Activated CD4-positive, alpha-beta T cell treated with anti-CD3 and anti-CD28 coated beads, Interleukin-2, amount 50 U/mL, for 48 hours (primary cell): ENCODE measurements at regions not wholly inside any gene's neighbourhood (a gene's known extent, or its start where the extent isn't known, plus 50 kb on each side); places are given as distances from the start of the nearest gene placed in this dataset.
A peak's percentile ranks its signal among the peaks of the same experiment; 100 is the strongest.
"Not testable (repeated sequence)": the region's sequence is repeated elsewhere in the genome, so short reads cannot be mapped to it uniquely, and the experiment has no call there.

Experiments used
- DNase-seq, 2 experiments: peaks; one replicate each; pipeline ENCODE4 v3.0.0-alpha.2; 2020

DNA sequence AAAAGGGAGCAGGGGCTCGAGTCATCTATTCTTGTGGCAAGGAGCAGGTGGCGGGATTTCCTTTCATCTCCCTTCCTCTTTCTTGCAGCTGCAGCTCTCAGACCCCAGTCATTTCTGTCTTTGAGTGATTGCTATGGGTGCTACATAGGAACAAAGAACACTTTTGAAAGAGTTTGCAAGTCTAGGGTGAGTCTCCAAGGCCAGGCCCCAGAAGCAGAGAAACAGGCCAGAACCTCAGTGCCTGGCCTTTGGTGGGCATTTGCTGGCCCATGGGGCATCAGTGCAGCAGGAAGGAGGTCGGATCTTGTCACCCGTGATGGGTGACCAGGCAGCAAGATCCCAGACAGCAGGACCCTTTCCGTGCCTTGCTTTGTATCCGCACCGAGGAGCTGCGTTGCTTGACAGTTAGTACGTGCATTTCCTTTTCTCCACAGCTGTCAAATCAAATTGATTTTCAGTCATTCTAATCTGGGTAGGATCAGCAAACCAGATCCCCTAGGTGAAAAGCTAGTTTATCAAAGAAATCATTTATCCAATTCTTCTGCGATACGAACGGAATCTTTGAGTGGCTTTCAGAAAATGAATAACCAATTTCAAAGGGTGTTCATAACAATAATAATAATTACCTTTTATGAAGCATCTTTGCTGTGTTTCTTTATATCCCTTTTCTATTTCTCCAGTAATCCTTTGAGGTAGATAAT, 244.6 kb upstream of the MAF start:
- DNase-seq = no peak

DNA sequence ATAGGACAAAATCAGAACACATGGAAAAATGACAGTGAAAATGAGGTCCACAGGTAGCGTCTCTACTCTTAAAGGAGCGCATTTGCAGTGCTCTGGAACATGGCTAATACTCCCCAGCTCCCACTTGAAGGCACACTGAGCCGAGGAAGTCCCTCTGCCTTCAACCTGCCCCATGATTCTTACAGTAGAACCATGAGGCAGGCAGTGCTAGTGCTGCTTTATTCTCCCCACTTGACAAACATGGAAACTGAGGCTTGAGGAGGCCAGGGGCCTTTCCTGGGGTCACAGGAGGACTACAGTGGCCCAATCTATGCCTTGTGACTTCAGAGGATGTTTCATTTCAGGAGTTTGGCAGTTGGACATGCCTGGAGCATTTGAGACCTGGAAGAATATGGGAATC, 244.1 kb upstream of the MAF start:
- no peak for DNase-seq

DNA sequence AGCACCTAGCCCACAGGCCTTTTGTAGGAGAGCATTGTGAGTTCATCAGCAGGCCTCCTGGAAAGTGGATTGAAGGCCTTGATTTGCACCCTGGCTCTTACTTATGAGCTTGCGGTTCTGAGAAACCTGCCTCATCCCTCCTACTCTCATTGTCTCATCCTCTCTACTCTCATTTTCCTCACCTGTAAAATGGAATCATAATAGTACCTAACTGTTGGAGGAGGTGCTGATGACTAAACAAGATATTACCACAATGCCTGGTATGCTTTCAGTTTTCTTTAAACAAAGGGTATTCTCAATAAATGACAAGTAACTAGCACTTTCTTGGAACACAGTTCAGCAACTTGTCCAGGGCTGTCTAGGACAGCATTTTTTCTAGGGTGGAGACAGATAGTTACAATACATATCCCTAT, 243.1 kb upstream of the MAF start:
- peak; percentile 26 to 48 for DNase-seq

DNA sequence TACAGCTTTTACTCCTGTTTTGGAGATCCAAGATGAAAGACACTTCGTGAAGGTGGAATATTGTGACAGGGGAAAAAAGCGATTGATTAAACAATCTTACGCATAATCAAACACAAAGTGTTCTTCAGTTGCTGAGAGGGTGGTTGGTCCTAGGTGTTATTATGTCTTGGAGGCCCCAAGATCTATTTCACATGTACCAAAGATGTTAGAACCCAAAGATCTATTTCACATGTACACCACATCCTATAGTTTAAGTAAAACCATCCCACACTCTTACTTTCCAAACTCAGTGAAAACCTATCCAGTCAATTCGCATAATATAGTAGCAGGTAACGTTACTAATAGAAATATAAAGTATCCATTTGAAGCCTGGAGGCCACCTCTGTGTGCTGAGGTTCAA, 242.6 kb upstream of the MAF start:
- DNase-seq = no peak

DNA sequence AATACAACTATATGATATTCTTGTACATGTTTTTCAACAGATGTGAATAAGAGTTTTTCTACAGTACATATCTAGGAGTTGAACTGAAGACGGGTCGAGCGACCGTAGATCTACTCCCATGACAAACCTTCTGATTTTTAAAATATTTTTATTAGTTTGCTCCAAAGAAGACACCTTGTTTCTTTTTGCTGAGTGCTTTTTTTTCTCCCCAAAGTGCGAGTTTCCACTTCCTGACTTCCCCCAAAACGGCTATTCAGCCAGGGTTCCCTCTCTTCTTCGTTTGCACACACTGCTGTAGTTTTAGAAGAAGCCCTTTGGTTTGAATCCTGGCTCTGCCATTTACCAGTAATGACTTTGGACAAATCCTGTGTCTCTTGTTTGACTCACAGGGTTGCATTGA, 241.7 kb upstream of the MAF start:
- DNase-seq = no peak

DNA sequence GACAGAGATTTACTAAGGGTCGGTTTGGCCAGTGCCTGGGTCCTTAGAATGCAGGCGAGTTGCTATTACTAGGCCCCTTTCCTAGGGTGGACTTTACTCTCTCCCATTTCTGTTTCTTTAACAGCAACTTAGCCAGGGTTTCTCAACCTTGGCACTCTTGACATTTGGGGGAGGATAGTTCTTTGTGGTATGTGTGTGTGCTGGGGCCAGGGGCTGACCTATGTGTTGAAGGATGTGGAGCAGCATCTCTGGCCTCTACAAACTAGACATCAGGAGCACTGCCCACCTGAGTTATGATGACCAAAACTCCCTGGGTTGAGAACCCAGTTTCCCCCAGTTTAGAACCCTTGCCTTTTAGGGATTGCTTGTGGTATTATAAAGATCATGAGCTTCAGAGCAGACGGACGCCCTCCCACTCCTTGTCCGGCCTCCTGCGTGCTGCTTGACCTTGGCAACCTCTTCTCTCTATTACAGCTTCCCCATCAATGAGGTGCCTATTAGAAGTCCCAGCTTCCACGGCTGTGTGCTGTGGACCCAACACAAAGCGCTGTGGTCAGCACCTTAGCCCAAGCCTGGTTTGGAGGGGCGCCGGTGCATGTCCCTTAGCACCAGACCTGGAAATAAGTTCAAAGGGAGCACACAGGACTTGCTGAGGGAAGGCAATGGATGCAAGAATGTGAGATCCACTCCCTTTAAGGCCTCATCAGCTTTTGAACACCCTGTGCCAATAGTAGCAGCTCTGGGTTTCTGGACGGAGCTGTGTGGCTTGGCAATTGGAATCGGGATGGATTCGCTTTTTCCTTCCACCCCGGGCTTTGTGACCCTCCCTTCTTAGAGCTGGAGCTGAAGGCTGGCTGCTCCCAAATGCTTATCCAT, 239.2 kb upstream of the MAF start:
- no peak for DNase-seq

DNA sequence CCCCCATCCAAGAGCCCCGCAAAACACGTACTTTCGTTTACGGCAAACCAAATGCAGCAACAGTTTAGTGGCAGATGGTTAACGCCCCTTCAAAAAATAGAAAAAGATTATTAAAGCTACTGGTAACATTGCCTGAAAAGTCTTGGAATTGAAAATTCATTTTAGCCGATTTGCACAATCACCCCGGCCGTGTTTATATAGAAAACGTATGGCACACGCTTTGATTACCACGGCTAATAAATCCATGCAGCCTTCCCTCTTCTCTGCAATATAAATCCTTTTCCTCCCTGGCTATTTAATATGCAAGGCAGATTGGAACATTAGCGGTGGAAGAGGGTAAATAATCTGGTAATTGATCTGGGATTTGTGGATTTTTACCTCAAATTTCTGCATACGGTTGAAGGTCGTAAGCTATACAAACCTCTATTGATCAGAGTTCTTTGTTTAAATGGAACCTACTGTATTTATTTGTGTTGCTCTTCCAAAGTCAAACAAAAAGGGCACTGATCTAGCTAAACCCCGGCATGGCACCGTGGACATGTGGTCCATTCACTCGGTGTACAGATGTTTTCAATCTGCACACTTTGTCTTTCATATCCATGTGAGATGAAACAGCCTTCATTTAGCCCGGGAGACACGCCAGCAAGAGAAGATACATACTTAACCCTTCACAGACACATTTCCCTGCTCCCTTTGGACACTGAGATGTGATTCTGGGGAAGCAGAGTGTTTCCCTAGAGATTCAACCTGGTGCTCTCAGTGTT, 238.1 kb upstream of the MAF start:
- no peak for DNase-seq

DNA sequence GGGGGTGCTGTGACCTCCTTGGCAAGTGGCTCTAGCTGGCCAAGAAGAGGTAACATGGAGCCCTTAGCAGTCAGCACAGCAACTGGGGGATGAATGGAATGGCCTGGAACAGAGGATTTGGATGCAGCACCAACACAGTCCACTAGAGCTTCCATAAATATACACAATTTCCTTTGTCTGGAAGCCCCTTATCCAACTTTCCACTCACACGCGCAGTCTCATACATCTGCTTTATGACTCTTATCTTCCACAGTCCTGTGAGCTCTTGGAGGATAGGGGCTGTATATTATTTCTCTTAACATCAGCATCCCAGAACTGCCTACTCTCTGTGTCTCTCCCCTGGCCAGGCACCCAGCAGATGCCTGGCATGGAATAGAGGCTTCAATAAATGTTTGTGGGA, 235.6 kb upstream of the MAF start:
- no peak for DNase-seq

DNA sequence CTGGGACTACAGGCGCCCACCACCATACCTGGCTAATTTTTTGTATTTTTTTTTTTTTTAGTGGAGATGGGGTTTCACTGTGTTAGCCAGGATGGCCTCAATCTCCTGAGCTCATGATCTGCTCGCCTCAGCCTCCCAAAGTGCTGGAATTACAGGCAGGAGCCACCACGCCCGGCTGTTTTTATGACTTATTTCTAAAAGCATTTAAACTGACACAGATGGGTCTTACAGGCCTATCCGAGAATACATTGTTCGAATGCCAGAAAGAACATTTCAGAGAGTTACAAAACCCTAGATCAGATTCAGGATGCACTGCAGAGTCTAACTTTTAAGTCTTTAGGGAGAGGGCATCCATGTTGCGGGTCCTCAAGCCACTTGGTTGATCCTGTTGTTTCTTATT, 234.7 kb upstream of the MAF start:
- DNase-seq = no peak

DNA sequence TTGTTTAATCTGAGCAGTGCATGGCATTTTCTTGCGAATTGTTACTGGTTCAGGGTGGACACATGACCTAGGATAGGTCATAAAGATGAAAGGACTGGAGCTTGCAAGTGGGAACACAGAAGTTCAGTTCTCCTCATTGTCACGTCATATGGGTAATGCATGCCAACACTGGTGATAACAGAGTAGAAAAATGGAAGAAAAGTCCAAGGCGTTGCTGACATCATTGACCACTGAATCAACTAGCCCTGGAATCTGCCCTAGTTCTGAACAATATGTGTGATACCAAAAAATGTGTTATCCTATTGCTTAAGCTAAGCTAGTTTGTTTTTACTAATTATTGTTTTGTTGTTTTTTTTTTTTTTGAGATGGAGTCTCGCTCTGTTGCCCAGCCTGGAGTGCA, 234.2 kb upstream of the MAF start:
- no peak for DNase-seq

DNA sequence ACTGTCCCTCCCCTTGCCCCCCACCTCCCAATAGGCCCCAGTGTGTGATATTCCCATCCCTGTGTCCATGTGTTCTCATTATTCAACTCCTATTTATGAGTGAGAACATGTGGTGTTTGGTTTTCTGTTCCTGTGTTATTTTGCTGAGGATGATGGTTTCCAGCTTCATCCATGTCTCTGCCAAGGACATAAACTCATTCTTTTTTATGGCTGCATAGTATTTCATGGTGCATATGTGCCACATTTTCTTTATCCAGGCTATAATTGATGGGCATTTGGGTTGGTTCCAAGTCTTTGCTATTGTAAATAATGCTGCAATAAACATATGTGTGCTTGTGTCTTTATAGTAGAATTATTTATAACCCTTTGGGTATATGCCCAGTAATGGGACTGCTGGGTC, 233.5 kb upstream of the MAF start:
- DNase-seq = not testable (repeated sequence)

DNA sequence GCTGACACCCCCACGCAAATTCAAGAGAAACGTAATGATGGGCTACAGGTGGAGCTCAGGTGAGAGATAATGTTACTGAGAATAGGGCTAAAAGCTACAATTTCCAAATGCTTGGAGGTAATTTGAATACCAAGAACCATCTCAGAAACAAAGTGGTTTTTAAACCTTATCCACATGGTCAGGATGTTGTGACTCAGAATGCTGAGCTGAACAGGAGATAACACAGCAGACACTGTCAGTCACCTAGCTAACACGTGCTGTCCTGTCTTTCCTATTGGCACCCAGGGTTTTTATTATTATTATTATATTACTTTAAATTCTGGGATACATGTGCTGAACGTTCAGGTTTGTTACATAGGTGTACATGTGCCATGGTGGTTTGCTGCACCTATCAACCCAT, 233.0 kb upstream of the MAF start:
- DNase-seq = no peak

DNA sequence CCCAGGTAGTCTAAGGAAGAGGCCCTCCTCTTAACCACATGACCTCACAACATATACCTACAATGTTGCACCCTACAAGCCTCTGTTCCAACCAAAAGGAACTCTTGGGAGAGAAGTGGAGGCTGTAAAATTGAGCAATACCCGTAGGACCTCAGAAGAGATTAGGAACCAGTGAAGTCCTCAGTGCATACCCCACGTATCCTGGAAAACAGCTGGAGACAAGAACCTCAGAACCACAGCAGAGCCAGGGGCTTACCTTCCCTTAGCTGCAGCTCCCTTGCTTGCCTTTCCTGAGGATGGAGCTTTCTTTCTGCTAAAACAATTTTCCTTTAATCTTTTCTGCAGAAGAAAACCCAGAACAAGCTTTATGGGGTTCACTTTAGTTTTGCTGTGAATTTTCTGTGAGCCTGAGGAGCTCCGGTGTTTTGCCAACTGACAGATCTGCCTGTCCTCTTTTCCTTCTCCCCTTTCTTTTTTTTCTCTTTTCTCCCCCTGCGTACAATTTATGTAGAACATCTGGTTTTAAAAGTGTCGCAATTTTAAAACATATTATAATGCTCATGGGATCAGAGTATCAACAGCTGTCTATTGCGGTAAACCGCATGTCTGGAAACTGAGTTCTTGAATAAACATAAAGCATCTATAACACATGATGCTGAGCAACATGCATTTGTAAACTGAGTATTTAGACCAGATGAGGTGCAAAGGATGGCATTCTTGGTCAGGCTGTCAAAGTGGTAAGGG, 226.4 kb upstream of the MAF start:
- DNase-seq = no peak

DNA sequence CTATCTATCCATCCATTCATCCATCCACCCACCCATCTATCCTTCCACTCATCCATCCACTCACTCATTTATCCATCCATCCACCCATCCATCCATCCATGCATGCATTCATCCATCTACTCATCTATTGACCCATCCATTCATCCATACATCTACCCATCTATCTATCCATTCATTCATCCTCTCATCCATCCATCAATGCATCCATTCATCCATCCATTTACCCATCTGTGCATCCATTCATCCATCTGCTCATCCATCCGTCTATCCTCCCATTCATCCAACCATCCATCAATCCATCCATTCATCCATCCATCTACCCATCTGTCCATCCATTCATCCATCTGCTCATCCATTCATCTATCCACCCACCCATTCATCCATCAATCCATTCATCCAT, 224.5 kb upstream of the MAF start:
- no peak for DNase-seq

DNA sequence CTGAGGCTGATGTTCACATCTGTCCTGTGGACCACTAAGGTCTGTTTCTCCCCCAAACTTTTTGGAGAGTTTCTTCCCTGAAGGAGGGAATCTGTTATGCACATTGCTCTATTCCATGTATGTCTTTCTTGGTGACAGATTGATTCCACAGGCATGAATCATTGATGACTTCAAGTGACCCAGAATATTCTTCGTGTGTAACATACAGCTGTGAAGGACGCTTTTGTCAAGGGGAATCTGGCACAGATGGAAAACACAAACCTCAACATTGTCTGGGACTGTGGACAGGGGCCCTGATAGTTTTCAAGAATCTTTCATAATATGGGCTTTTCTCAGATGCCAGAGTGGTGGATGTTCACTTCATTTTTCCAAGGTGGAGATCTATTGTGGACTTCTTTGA, 223.1 kb upstream of the MAF start:
- DNase-seq = no peak

DNA sequence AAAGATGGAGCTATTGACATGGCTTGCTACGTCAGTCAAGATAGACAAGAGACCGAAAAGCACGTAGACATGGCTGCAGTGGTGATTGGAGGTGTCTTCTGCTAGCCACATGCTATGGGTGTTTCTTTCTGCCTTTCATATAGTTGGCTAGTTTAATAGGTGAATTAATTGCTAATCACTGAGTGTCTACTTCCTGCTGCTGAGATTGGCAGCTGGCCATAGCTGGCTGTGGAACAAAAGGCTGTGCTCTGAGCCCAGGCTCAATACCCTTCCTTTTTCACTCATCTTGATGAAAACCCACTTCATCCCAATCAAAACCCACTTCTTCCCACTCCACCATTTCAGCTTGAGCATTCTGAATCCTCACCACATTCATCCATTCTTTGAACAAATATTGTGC, 221.4 kb upstream of the MAF start:
- DNase-seq = no peak

DNA sequence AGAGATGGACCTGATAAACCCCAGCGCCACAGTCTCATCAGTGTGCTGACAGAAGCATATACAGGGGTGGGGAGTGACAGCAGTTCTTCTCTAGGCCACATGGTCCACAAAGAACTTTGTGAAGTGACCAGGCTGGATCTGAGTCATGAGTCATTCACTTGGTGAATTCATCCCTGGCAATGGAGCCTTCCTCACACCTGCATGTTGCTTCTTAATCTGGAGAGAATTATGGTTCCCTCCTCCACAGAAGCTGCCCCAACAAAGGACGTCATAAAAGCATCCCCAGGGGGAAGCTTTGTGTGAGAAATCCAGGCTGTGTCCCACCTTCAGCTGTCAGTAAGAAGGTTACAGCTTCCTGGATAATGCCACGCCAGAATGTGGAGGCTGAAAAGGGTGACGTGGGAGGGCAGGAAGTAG, 215.6 kb upstream of the MAF start:
- DNase-seq = no peak

DNA sequence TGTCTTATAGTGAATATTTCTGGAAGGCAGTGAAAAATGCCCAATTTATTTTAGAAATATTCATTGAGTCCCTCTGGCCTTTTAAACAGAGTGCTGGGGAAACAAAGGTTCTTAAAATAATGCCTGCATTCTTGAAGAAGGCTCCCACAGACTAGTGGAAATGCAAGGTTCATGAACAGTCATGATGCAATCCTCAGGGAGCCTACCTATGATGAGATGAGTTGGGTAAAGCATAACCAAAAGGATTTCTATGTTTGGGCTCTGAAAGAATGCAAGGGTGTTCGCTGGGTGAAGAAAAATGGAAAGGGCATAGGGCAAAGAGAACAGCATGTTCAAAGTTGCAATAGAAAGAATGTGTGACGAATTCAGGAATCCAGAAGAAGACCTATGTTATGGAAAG, 214.5 kb upstream of the MAF start:
- no peak for DNase-seq

DNA sequence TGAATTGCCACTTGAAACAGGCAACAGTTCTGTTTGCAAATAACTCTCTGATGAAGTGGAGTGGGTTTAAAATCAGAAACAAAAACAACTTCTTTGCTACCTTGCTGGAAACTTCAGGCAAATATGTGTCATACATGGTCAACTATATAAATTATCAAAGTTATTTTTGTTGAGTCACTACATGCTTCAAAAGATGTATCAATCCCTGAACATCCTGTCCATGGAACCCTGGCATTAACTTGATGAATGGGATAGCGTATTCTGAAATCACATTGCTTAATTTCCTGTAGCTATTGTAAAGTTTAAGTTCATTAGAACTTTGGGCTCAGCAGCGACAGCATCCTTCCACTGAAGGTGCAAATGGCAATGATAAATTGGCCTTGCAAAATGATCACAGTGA, 213.6 kb upstream of the MAF start:
- no peak for DNase-seq

DNA sequence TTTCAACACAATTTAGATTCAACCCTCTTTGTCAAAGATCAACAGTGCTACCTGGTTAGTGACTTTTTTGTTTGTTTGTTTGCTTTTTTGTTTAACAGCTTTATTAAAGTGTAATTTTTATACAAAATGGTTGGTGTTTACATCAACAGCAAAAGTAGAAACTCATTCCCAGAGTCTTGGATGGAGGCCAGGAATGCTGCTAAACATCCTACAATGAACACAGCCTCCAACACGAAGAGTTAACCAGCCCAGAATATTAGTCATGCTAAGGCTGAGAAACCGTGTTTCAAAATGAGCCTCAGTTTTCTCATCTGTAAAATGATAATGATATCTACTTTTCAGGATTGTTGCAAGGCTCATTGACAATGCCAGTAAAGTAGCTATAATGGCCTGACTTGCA, 211.0 kb upstream of the MAF start:
- DNase-seq = no peak

DNA sequence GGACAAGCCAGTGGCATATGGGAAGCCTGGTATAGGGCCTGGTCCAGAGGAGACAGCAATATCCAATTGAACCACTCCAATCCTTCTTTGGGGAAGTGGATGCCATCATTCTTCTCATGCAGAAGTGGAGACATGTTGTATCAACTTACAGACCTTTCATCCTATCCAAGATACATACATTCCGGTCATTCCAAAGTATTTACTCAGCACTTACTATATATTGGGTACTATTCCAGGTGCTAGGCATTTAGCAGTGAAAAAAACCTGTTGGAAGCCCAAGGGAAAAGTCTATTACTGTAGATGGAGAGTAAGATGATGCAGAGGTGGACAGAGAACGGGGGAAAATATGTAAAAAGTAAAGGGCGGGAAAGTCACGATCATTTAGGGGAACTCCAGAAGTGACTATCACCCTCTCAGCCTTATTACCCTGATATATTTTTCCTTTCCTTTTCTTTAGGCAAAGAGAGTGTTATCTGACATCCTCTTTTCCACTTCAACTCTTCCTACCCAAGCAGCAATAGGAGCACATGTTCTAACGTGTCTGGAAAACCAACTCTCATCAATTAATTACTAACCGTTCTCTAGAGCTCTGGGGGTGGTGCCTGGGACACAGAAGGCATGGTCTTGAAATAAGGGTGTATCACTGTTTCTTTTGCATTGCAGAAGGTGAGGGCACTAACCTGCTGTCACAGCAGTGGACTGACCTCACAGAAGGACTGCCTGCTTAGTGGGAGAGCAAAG, 210.1 kb upstream of the MAF start:
- DNase-seq = no peak

DNA sequence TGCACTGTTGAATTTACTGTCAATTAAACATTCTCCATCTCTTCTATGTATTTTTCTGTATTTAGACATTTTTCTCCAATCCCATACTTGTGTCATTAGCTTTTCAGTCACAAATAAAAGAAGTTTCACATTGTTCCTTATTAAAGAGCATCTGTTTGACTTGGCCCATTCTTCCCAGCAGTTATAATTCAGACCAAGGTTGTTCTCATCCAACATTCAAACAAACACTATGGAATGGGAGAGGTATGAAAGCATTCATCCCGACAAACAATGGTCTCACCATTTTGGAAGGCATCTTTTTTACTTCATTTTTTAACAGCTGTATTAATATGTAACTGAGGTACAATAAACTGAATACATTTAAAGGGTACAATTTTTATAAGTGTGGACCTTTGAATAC, 208.8 kb upstream of the MAF start:
- DNase-seq = no peak
